ENCODE measurements at regions not wholly inside any gene's neighbourhood (a gene's known extent, or its start where the extent isn't known, plus 50 kb on each side); places are given as distances from the start of the nearest gene placed in this dataset.

- TF ChIP-seq POLR2A (IDR thresholded peaks at IDR 0.05), result no peak
- TF ChIP-seq, protein P1, sequence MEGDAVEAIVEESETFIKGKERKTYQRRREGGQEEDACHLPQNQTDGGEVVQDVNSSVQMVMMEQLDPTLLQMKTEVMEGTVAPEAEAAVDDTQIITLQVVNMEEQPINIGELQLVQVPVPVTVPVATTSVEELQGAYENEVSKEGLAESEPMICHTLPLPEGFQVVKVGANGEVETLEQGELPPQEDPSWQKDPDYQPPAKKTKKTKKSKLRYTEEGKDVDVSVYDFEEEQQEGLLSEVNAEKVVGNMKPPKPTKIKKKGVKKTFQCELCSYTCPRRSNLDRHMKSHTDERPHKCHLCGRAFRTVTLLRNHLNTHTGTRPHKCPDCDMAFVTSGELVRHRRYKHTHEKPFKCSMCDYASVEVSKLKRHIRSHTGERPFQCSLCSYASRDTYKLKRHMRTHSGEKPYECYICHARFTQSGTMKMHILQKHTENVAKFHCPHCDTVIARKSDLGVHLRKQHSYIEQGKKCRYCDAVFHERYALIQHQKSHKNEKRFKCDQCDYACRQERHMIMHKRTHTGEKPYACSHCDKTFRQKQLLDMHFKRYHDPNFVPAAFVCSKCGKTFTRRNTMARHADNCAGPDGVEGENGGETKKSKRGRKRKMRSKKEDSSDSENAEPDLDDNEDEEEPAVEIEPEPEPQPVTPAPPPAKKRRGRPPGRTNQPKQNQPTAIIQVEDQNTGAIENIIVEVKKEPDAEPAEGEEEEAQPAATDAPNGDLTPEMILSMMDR (IDR thresholded peaks at IDR 0.05), result no peak
- TF ChIP-seq POLR2AphosphoS5 (IDR thresholded peaks at IDR 0.05), result no peak
These were observed 1205.3 kb downstream of the GALC start for GRCh38 chr14:86787717-86788116.

All from breast epithelium (tissue), 3 donors.